ENCODE measurements at regions not wholly inside any gene's neighbourhood (a gene's known extent, or its start where the extent isn't known, plus 50 kb on each side); places are given as distances from the start of the nearest gene placed in this dataset.

DNA sequence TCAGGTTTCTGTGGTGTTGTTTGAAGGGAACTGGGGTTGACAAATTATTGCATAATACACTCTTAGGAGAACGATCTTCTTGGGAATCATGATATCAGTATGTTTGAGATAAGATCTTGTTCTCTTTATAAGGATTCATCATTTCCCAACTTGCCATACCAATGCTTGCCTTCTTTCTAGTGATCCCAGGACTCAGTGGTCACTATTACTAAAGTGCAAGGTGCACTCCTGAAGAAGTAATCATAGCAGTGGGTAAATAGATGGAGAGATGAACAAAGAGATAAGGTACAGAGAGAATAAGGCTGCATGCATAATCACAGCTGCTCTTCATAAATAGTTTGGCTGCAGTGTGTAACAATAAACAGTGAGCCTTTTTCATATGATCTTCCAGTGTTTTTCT lies 404.0 kb downstream of the DOK5 start:
- no peak for DNase-seq (ENCODE audit: low read depth)
- no peak overlapping the region for H3K4me3 ChIP-seq (replicated peaks; ENCODE audit: low read depth, low read length)

DNA sequence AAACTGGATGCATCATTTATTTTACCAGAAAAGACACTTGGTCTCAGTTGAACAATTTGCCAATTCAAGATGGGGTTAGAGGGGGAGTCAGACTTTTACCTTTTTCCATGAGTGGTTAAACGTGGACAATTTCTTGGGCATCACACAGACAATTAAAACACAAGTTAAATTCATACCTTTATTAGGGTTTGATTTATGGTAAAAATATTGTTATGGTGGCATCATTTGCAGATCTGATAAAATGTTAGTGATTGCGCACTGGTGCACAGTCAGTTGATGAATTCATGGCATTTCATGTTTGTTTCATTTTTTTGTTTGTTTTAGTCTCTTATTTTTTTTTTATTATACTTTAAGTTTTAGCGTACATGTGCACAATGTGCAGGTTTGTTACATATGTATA lies 399.9 kb downstream of the DOK5 start:
- DNase-seq (ENCODE audit: low read depth), result no peak
- no peak overlapping the region for H3K4me3 ChIP-seq (replicated peaks; ENCODE audit: low read depth, low read length)
- TF ChIP-seq, protein P1, sequence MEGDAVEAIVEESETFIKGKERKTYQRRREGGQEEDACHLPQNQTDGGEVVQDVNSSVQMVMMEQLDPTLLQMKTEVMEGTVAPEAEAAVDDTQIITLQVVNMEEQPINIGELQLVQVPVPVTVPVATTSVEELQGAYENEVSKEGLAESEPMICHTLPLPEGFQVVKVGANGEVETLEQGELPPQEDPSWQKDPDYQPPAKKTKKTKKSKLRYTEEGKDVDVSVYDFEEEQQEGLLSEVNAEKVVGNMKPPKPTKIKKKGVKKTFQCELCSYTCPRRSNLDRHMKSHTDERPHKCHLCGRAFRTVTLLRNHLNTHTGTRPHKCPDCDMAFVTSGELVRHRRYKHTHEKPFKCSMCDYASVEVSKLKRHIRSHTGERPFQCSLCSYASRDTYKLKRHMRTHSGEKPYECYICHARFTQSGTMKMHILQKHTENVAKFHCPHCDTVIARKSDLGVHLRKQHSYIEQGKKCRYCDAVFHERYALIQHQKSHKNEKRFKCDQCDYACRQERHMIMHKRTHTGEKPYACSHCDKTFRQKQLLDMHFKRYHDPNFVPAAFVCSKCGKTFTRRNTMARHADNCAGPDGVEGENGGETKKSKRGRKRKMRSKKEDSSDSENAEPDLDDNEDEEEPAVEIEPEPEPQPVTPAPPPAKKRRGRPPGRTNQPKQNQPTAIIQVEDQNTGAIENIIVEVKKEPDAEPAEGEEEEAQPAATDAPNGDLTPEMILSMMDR (IDR thresholded peaks at IDR 0.05; ENCODE audit: low read length, missing control alignments), result no peak

More for the DNA sequence above, 404.0 kb downstream of the DOK5 start:
- TF ChIP-seq, protein P1 (IDR thresholded peaks at IDR 0.05; ENCODE audit: low read length, missing control alignments), result no peak

DNA sequence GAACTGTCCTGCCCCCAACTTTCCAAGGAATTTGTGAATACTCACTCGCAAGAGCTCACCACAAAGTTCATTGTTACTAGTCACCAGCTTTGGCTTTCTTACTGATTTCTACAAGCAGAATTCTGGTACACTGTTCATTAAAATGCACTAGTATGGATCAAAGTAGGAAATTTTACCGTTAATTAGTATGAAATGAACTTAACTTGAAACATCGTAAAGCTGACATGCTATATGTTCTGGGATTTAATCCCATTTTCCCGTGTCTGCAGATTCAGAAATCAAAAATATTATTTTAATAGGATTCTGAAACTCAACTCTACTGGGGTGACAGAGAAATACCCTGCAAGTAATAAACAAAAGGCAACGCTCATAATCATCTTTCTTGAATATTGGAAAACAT lies 399.3 kb downstream of the DOK5 start:
- DNase-seq (ENCODE audit: low read depth), result no peak
- no peak overlapping the region for H3K4me3 ChIP-seq (replicated peaks; ENCODE audit: low read depth, low read length)
- TF ChIP-seq, protein P1 (IDR thresholded peaks at IDR 0.05; ENCODE audit: low read length, missing control alignments), result no peak

DNA sequence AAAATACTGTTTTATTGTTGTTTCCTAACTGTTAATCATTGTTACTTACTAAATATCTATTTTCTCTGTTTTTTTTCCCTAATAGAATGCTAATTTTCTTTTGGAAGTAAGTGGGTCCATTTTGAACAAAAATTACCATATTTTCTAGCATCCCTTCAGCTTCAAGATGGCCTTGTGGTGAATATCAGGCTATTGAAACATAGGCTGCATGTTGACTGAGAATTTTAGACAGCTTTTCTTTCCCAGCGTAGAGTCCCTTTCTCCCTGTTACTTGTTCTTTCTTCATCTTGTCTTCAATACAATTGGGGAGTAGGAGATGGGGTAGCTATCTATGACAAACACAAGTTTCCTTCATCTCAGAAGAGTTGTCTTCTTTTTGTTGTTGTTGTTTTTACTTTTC lies 397.0 kb downstream of the DOK5 start:
- TF ChIP-seq, protein P1 (IDR thresholded peaks at IDR 0.05; ENCODE audit: low read length, missing control alignments), result no peak
- no peak for DNase-seq (ENCODE audit: low read depth)
- H3K4me3 ChIP-seq (replicated peaks; ENCODE audit: low read depth, low read length), result no peak overlapping the region

DNA sequence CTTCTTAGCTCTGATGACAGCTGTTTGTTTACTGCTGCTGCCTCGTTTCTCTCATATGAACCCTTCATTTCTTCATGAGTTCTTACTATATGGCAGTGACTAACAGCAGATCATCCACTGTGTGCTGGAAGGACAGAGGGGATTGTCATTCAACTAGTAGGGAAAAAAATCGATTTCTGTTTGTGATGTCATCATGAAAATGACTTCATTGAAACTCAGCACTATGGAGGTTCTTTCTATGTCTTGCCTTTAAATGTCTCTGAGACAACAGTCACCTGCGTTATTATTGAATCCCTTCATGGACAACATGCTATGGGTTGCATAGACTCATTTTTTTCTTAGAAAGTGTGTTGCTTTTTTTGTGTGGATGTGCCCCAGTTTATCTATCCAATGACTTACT lies 394.4 kb downstream of the DOK5 start:
- DNase-seq (ENCODE audit: low read depth), result no peak
- TF ChIP-seq, protein P1 (IDR thresholded peaks at IDR 0.05; ENCODE audit: low read length, missing control alignments), result no peak
- no peak overlapping the region for H3K4me3 ChIP-seq (replicated peaks; ENCODE audit: low read depth, low read length)

DNA sequence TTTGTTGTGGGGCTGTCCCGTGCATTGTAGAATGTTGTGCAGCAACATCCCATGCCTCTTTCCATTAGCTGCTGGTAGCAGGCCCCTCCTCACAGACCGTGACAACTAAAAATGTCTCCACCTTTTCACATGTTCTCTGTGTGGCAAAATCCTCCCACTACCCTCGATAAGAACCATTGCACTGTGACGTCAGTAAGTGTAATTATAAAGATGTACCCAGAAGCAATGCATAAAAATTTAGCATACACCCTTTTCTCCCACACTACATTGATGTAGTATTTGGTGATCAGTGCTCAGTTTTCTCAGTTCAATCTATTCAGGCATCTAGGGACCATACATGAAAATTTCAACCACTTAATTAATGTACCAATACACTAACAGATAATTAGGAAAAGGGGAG lies 389.9 kb downstream of the DOK5 start:
- H3K4me3 ChIP-seq (replicated peaks; ENCODE audit: low read depth, low read length), result no peak overlapping the region
- no peak for DNase-seq (ENCODE audit: low read depth)
- TF ChIP-seq, protein P1 (IDR thresholded peaks at IDR 0.05; ENCODE audit: low read length, missing control alignments), result no peak

DNA sequence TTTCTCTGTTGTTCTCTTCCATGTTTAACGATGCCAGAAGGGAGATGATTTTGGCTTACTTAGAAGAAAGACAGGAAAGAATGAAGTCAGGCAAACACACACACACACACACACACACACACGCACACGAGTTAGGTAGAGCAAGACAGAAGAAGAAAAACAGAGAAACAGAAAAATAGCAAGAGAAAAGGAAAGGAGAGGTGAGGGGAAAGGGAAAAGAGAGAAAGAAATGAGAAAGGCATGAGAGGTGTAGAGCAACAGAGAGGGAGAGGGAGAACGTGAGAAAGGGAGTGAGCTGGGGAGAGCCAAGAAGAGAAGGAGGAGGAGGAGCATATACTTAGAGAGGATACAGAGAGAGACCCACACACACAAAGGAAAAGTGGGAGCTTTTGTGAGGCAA lies 385.3 kb downstream of the DOK5 start:
- TF ChIP-seq, protein P1 (IDR thresholded peaks at IDR 0.05; ENCODE audit: low read length, missing control alignments), result no peak

More for the DNA sequence above, 385.3 kb downstream of the DOK5 start:
- no peak for DNase-seq (ENCODE audit: low read depth)
- H3K4me3 ChIP-seq (replicated peaks; ENCODE audit: low read depth, low read length), result no peak overlapping the region
